ENCODE measurements at regions not wholly inside any gene's neighbourhood (a gene's known extent, or its start where the extent isn't known, plus 50 kb on each side); places are given as distances from the start of the nearest gene placed in this dataset.

DNA sequence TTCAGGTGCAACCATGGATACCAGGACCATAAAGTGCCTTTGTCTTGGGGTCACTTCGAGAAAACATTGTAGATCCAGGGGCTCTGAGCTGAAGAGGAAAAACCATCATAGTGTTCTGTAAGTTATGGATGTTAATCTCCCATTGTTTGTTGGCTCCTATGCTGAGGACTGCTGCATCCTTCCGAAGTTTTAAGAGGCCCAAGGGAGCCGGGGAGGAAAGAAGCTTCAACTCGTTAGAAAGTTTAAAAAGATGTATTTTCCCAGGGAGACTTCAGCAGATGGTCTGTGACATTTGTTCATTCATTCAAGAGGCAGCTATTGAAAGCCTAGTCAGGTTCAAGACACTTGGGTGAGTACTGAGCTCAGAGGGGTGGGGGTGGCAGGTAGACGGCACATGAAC lies 378.8 kb upstream of the TBX3 start:
- Histone ChIP-seq H3K9me3 (replicated peaks; ENCODE audit: control insufficient read depth, insufficient read depth, low read depth, low read length) (no peaks in the 10 kb centered on the region), H3K4me2 (ENCODE audit: insufficient read depth, low read length) (no peak overlapping the region), H3K36me3 (ENCODE audit: control insufficient read depth, insufficient read depth, low read length) (no peaks in the 10 kb centered on the region), H2AFZ (ENCODE audit: low read depth, low read length) (no peak overlapping the region), H3K27me3 (ENCODE audit: control insufficient read depth in 2 of 2, insufficient read depth in 2 of 2, low read length in 2 of 2) (peaks cover 3 to 8% of the 10 kb centered on the region in 2 experiments; a peak in 2 of 5 replicates), H3K4me3 (no peak overlapping the region), H4K20me1 (replicated peaks; ENCODE audit: control insufficient read depth, insufficient read depth, low read length) (no peaks in the 10 kb centered on the region; the same call in 1 of the 2 replicates), H3K4me1 (replicated peaks in 1 of 2; ENCODE audit: control insufficient read depth in 2 of 2, insufficient read depth in 2 of 2, low read length in 2 of 2) (no peaks in the 10 kb centered on the region), H3K27ac (ENCODE audit: extremely low read depth, low read depth, low read length) (no peak overlapping the region), H3K9ac (ENCODE audit: insufficient read depth in 1 of 2, low read depth in 2 of 2, low read length in 2 of 2) (no peak overlapping the region), H3K9me1 (ENCODE audit: control insufficient read depth, insufficient read depth, low read length) (no peaks in the 10 kb centered on the region), H3K79me2 (ENCODE audit: control insufficient read depth, insufficient read depth, low read length) (no peaks in the 10 kb centered on the region)
- WGBS (ENCODE audit: insufficient coverage, low coverage, missing lambda C conversion rate) = 0% methylated on average over 5 of the region's 5 CpGs
- FAIRE-seq = no peak
- intact Hi-C loops (cut with micrococcal nuclease) = no loop called here
- ChIA-PET CTCF (ENCODE audit: low intra/inter-chr PET ratio) (no interaction called here), POLR2A (interaction anchor here (0.7 kb wide), 1 partner anchor 124 kb away, joined by 4 read pairs; no protein-coding TSS in a partner anchor)
- no peak for DNase-seq (ENCODE audit: extremely low read depth in 1 of 4, low spot score in 3 of 4)
- ATAC-seq = no peak
- no TSS peak for BruUV-seq (replicated peaks)
- in situ Hi-C loops (cut with MboI) = no loop called here
- no peak for TF ChIP-seq CUX1 (CRISPR knock-in tag; IDR thresholded peaks at IDR 0.05)
- TF ChIP-seq, protein P1, sequence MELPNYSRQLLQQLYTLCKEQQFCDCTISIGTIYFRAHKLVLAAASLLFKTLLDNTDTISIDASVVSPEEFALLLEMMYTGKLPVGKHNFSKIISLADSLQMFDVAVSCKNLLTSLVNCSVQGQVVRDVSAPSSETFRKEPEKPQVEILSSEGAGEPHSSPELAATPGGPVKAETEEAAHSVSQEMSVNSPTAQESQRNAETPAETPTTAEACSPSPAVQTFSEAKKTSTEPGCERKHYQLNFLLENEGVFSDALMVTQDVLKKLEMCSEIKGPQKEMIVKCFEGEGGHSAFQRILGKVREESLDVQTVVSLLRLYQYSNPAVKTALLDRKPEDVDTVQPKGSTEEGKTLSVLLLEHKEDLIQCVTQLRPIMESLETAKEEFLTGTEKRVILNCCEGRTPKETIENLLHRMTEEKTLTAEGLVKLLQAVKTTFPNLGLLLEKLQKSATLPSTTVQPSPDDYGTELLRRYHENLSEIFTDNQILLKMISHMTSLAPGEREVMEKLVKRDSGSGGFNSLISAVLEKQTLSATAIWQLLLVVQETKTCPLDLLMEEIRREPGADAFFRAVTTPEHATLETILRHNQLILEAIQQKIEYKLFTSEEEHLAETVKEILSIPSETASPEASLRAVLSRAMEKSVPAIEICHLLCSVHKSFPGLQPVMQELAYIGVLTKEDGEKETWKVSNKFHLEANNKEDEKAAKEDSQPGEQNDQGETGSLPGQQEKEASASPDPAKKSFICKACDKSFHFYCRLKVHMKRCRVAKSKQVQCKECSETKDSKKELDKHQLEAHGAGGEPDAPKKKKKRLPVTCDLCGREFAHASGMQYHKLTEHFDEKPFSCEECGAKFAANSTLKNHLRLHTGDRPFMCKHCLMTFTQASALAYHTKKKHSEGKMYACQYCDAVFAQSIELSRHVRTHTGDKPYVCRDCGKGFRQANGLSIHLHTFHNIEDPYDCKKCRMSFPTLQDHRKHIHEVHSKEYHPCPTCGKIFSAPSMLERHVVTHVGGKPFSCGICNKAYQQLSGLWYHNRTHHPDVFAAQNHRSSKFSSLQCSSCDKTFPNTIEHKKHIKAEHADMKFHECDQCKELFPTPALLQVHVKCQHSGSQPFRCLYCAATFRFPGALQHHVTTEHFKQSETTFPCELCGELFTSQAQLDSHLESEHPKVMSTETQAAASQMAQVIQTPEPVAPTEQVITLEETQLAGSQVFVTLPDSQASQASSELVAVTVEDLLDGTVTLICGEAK (IDR thresholded peaks at IDR 0.05) = no peak
- TF ChIP-seq, protein P1 (CRISPR knock-in tag; IDR thresholded peaks at IDR 0.05) = no peak
- TF ChIP-seq NCOR1 (IDR thresholded peaks at IDR 0.05) = no peak
- no peak for TF ChIP-seq ZBTB49 (CRISPR knock-in tag; IDR thresholded peaks at IDR 0.05; ENCODE audit: borderline replicate concordance)
- TF ChIP-seq SMARCB1 (IDR thresholded peaks at IDR 0.05; ENCODE audit: insufficient read length, low read depth) = no peak

Data from K562 (cell line).